ENCODE measurements at regions not wholly inside any gene's neighbourhood (a gene's known extent, or its start where the extent isn't known, plus 50 kb on each side); places are given as distances from the start of the nearest gene placed in this dataset.

DNA sequence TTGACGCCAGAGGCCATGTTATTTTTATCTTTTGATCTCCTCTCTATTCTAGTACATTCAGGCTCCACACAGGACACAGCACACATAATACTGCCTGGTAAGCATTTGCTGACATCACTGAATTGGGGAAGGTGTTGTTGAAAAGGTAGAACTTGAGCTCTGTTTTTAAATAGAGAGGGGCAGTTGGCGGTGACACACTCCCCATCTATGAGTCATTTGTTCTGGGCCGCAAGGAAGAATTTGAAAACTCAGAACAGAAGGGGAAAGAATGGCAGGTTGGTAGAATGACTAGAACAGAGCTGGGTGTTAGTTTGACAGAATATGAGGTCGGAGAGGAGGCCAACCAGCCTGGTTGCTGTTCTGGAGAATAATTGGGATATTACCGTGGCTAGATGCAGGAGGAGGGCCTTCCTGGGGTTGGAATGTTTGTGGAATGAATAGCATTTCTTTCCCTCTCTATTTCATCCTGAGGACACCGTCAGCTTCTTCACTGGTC, 52.1 kb upstream of the ERRFI1 start:
- DNase-seq: no peak

DNA sequence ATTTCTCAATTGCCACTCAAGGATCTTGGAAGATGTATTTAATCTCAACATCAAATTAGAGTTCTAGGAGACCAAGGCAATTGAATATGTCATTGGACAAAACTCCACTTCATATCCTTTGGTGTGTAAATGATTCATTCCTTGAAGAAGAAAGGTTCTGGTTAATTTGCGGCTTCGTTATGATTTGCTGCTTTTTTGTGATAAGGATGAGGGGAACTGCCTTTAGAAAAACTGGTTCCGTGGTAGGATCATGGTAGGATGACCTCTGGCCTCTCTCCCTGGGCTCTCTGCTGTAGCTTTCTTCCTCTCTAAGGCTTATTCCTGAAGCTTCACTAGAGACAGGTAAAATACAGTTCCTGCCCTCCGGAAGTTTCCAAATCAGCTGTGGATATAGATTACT, 51.5 kb upstream of the ERRFI1 start:
- DNase-seq: no peak

DNA sequence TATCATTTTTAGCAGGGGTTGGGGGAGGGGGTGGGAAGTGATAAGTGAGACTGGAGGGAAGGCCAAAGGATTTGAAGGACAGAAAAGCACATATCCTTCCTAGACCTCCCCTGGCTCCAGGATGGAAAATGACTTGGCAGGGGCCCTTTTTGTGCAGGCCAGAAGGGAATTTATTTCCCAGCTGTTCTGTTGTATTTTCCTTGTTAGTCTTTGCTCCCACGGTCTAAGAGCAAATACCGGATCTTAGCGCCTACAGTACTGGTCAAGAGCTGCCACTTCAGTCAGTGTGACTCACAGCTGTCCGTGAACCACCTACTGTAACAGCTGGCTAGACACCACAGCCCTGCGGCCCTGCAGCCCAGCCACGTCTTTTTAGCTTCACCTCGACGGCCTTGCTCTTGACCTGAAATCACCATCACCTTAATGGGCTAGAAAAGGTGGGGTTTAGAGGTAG, 51.0 kb upstream of the ERRFI1 start:
- no peak for DNase-seq

DNA sequence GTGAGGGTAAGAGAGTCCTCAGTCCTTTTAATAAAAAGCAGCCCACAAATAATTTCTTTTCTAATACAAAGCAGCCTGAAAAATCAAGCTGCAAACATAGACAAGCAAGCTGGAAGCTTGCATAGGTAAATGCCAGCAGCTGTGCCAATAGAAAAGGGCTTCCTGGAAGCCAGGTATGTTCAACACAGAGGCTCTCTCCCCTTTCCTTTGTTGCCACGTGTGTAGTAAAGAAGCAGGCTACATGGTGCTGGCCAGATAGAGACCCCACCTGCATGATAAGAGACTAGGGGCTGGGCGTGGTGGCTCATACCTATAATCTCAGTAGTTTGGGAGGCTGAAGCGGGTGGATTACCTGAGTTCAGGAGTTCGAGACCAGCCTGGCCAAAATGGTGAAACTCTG, 50.1 kb upstream of the ERRFI1 start:
- no peak for DNase-seq
